Activated CD8-positive, alpha-beta memory T cell treated with anti-CD3 and anti-CD28 coated beads, Interleukin-2, amount 50 U/mL, for 48 hours (primary cell): ENCODE measurements at regions not wholly inside any gene's neighbourhood (a gene's known extent, or its start where the extent isn't known, plus 50 kb on each side); places are given as distances from the start of the nearest gene placed in this dataset.
"Not testable (repeated sequence)": the region's sequence is repeated elsewhere in the genome, so short reads cannot be mapped to it uniquely, and the experiment has no call there.

Experiments used
- DNase-seq: peaks from one replicate; pipeline ENCODE4 v3.0.0-alpha.2; 2020

- no peak for DNase-seq
Measured at GRCh38 chr6:164690702-164691500, 618.5 kb downstream of the C6orf118 start.

DNA sequence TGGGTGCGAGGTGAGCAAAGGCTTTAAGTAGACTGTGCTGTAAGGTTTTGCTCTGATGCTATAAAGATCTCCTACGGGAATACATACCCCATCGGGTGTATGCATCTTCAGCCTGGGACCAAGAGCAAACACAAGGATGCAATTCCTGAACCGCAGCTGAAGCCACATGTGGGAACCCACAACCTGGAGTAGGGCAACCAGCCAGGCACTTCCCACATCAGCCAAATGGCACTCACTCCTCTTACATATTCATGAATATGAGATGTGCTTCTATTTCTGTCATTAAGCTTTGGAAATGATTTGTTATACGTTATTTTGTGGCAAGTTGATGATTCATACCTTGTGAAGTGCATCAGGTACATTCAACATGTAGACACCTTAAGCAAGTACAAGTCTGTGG lies 619.2 kb downstream of the C6orf118 start:
- no peak for DNase-seq

GRCh38 chr6:164665328-164665727 lies 644.1 kb downstream of the C6orf118 start:
- DNase-seq: no peak

- no peak for DNase-seq
Measured at GRCh38 chr6:164663634-164664033, 645.8 kb downstream of the C6orf118 start.

- DNase-seq: no peak
Measured at GRCh38 chr6:164661716-164662115, 647.7 kb downstream of the C6orf118 start.

- DNase-seq: no peak
Measured at GRCh38 chr6:164660781-164661180, 648.6 kb downstream of the C6orf118 start.

- DNase-seq: no peak
Measured at GRCh38 chr6:164640956-164641355, 668.4 kb downstream of the C6orf118 start.

DNA sequence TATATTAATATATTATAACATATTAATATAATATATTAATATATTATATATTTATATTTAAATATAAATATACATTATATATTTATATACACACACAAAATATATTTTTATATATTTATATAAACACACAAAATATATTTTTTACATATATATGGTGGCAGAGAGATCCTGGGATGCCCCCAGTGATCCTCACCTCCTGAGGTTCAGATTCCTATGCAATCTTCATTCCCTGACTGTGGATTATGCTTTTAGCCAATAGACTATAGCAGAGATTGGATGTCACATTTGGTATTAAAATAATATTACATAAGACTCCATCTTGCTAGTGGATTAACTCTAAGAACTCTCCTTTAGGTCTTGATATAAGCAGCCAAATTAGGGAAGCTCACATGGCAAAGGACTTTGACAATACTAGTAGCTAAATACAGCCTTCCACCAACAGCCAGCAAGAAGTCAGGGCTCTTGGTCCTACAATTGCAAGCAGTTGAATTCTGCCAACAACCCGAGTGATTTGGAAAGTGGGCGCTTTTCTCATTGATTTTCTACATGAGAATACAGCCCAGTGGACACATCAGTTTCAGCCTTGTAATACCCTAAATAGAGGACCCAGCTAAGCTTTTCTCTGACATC lies 681.0 kb downstream of the C6orf118 start:
- no peak for DNase-seq

- no peak for DNase-seq
Measured at GRCh38 chr6:164616917-164617524, 692.4 kb downstream of the C6orf118 start.

DNA sequence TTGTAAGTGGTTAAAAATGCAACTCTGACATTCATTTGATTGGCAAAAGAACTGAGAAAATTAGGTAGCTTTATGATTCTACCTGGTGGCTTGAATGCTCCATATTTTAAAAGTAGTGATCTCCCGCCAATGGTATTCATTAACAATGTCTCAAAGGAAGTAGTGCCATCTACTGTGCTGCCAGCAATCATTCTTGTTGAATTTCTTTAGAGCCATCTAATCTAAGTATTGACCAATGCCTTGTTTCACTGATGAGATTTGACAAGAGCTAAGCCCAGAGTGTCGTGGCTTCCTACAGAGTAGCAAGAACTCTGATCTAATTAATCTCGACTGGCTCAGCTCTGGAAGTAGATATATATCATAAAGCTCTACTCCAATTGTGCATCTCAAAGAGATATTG lies 696.7 kb downstream of the C6orf118 start:
- DNase-seq: no peak

- not testable (repeated sequence) for DNase-seq
Measured at GRCh38 chr6:164610859-164611258, 698.5 kb downstream of the C6orf118 start.

GRCh38 chr6:164602415-164602814 lies 707.0 kb downstream of the C6orf118 start:
- DNase-seq: not testable (repeated sequence)

DNA sequence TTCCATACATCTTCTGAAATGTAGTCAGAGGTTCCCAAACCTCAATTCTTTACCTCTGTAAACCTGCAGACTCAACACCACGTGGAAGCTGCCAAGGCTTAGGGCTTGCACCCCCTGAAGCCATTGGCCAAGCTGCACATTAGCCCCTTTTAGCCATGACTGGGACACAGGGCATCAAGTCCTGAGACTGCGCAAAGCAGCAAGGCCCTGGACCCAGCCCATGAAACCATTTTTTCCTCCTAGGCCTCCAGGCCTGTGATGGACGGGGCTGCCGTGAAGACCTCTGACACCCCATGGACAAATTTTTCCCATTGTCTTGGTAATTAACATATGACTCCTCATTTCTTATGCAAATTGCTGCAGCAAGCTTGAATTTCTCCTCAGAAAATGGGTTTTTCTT lies 727.8 kb downstream of the C6orf118 start:
- DNase-seq: no peak

DNA sequence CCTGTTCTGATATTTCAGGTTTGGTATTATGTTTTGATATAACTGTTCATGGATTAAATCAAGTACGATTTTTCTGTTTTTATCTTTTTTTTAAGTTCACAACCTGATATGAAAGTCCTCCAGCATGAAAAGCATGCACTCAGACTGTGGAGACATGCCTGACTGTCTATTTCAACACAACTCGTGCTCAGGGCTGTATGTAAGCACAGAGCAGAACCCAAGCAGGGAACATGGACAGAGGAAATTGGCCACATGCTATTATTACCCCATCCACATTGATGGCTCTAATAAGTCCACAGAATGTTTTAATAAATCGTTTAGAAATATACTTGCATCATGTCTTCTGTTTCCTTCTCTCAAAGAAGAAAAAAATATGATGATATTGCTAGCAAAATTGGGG lies 730.4 kb downstream of the C6orf118 start:
- DNase-seq: no peak

DNA sequence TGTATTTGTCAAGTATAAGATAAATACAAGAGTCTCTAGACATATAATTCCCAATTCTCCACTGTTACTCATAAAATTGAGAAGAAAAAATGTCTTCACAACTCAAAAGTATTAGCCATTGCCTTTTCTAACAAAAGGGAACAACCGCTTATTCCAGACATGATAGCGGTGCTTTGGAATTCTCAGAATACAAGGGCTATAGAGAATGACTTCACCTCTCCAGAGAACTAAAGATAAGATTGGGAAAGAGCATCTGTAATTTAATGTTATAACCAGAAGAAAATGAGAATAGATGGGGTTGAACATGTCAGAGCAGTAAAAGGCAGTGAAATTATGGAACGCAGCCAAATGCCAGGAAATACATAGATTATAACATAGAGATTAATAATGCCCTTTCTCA lies 730.8 kb downstream of the C6orf118 start:
- DNase-seq: no peak

GRCh38 chr6:164570801-164571200 lies 738.6 kb downstream of the C6orf118 start:
- DNase-seq: no peak

DNA sequence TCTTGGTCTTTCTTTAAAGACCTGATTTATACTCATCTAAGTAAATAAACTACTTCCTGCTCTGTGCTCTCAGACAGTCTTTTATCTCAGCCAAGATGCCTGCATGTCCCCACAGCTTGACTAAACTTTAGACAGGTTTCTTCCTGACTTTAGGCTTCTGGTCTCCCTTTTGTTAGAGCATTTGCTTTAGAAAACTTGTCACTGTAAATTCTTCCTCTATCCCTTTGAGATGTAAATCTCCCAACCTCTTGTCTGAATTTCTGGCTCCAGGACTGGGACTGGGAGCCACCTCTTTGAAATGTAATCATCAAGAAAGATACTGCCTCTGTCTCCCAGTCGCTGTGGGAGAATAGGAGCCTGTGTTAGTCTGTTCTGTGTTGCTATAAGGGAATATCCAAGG lies 739.9 kb downstream of the C6orf118 start:
- no peak for DNase-seq

GRCh38 chr6:164563924-164564323 lies 745.5 kb downstream of the C6orf118 start:
- DNase-seq: no peak

GRCh38 chr6:164561656-164562055 lies 747.7 kb downstream of the C6orf118 start:
- no peak for DNase-seq

- no peak for DNase-seq
Measured at GRCh38 chr6:164554700-164555476, 754.5 kb downstream of the C6orf118 start.

DNA sequence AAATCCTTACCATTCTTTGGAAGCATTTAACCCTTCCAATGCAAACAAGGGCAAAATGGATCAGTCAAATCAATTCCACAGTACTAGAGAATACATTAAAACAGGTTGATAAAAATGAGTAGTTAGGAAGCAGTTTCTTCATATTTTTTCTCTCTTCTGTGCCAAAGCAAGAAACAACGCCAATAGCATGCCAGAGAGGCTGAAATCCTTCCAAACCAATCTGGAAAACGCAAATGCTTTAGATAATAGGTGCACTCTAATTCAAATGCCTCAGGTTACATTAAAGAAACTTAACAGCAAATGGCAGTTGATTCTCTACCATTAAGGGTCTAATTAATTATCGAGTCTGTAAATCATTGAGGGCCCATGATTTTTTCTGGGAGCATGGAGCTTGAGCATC lies 755.2 kb downstream of the C6orf118 start:
- no peak for DNase-seq

DNA sequence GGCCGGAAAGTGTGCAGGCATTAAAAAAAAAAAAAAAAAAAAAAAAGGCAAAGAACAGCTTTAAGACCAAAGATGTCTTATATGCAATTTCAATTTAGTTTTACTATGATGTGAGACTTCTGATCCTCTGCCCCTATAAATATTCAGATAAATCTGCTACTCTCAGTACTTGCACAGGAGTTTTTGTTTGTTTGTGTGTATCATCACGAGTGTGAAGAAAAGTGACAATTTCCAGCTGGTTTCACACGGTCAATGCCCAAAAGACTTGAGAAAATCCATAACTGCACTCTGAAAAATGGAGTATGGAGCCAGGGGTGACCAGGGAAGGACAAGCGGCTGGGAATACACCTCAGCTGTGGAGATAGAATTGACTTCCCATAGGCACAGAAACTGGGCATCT lies 757.7 kb downstream of the C6orf118 start:
- no peak for DNase-seq

- no peak for DNase-seq
Measured at GRCh38 chr6:164547076-164547475, 762.3 kb downstream of the C6orf118 start.
